ENCODE measurements at regions not wholly inside any gene's neighbourhood (a gene's known extent, or its start where the extent isn't known, plus 50 kb on each side); places are given as distances from the start of the nearest gene placed in this dataset.

DNA sequence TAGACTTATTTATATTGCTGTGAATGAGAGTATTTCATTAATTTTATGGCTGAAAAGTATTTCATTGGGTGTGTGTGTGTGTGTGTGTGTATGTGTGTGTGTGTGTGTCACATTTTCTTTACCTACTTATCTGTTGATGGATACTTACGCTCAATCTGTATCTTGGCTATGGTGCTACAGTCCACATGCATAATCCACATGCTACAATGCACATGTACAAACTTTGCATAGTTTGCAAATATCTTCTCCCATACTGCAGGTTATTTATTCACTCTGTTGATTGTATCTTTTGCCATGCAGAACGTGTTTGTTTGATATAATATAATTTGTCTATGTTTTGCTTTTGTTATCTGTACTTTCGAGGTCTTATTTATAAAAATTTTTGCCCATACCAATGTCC, 167.8 kb downstream of the RAB28 start:
- no peak for DNase-seq

DNA sequence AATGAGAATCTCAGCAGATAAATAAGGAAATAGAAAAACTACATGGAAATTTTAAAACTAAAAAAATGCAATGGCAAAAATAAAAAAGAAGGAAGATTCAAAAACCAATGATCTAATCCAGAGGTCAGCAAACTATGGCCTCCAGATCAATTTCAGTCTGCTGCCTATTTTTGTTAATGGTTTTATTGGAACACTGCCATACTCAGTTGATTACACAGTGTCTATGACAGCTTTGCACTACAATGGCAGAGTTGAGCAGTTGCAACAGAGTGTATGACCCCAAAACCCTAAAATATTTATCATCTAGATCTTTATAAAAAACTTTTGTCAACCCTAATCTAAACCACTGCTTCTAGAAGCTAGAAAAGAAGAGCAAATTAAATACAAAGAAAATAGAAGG, 170.3 kb downstream of the RAB28 start:
- no peak for DNase-seq

- no peak for DNase-seq
Observed at GRCh38 chr4:13312264-13312663, 171.9 kb downstream of the RAB28 start.

DNA sequence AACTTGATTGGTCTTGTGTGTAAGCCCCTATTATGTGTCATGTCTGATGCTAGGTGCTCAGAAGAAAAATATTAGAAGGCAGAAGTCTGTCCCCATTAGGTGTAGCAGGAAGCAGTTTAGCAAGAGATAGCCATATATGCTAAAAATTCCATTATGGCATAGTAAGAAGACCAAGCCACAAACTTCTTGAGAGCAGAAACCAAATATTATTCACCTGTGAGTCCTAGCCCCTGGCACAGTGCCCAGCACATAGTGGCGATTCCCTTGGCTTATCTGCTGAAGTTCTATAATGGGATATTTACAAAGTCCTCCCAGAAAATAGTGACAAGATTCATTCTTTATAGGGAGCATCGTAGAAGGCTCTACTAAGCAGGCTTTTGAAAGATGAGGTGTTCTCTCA, 174.4 kb downstream of the RAB28 start:
- no peak for DNase-seq

GRCh38 chr4:13306356-13306755, 177.8 kb downstream of the RAB28 start:
- no peak for DNase-seq

- no peak for DNase-seq
Observed at GRCh38 chr4:13302876-13303275, 181.3 kb downstream of the RAB28 start.

GRCh38 chr4:13299343-13299742, 184.8 kb downstream of the RAB28 start:
- no peak for DNase-seq

DNA sequence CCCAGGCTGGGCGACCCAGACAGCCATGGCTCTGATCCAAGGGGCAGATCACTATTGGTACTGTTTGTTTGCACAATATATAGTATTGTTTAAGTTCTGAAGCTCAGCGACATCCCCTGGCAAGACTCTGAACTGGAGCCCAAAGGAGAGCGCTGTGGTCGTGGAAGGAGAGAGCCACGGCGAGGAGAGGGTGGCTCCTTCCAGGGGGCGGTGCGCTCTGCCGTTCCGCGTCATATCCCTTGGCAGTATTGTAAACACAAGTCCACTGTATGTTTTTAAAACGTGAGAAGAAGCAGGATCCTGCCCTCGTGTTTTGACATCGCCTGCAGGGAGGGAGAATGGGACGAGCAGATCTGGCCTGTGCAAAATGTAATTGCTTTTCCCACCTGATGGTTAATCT, 185.5 kb downstream of the RAB28 start:
- DNase-seq, result no peak

GRCh38 chr4:13296986-13297385, 187.2 kb downstream of the RAB28 start:
- no peak for DNase-seq

GRCh38 chr4:13294961-13295605, 189.1 kb downstream of the RAB28 start:
- no peak for DNase-seq

DNA sequence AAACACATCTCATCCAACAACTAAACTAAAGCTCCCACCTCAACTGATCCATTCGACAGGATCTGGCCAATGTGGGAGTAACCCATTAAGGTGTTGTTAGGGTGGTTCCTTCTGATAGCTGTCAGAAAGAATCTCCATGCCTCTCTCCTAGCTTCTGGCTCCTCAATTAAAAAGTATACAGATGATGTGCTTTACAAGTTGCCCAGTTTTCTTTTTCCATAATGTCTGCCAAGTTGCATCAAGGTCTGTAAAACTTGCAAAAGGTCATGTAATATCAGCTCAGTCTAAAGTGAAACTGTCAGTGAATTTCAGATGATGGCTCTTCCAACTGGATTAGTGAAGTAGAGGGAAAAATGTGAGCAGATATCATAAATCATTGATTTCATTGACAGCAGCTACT, 191.8 kb downstream of the RAB28 start:
- DNase-seq, result no peak

DNA sequence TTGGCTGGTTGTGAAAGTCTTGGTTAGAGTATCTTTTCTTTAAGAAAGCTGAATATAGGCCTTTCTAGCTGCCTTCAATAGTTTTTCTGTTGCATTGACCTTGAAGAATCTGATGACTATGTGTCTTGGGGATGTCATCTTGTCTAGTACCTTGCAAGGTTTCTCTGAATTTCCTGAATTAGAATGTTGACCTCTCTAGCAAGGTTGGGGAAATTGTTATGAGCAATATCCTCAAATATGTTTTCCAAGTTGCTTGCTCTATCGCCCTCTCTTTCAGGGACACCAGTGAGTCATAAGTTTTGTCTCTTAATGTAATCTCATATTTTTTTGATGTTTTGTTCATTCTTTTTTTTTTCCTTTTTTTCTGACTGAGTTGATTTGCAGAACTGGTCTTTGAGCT, 194.7 kb downstream of the RAB28 start:
- DNase-seq, result no peak

DNA sequence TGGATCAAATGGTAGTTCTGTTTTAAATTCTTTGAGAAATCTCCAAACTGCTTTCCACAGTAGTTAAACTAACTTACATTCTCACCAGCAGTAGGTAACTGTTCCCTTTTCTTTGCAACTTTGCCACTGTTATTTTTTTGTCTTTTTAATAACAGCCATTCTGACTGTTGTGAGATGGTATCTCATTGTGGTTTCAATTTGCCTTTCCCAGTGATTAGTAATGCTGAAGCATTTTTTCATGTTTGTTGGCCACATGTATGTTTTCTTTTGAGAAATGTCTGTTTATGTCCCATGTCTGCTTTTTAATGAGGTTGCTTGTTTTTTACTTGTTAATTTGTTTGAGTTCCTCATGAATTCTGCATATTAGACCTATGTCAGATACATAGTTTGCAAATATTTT, 198.8 kb downstream of the RAB28 start:
- DNase-seq, result no peak

DNA sequence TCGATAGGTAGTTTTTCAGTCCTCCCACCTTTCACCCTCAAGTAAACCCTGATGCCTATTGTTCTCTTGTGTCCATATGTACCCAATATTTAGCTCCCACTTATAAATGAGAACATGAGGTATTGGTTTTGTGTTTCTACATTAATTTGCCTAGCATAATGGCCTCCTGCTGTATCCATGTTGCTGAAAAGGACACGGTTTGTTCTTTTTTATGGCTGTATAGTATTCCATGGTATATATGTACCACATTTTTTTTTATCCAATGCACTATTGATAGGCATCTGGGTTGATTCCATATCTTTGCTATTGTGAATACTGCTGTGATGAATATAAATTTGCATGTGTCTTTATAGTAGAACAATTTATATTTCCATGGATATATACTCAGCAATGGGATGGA, 199.2 kb downstream of the RAB28 start:
- no peak for DNase-seq

DNA sequence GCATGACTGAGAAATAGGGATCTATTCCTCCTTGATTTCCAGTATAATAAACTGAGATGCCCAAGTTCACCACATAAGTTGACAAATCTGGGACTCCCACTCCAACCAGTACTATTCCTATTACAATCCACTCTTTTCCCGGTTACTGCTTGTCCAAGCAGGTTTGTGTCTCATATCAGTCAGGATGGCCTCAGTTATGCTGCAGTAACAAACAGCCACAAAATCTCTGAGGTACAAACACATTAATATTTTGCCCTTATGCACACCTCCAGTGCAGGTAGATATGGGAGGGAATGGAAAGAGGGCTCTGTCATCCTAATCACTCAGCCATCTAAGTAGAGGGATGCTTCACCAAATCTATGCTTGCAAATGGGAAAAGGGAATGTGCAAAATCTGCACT, 207.8 kb downstream of the RAB28 start:
- DNase-seq, result no peak

DNA sequence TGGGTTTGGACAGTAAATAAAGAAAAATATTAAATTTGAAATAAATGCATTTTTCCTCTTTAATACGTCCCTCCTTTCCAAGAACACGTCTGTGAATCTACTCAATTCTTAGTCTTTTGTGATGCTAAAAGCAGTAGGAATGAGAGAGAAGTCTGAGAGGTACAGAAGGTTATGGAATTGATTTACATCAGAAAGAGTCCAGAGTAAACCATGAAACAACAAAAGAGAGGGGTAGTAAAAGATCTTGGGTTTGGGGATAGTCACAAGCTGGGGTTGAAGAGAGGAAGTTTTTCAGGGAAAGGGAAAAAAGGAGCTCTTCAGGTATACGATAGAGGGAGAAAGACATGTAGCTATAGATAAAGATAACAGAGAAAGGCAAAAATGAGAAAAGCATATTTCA, 215.4 kb downstream of the RAB28 start:
- no peak for DNase-seq

DNA sequence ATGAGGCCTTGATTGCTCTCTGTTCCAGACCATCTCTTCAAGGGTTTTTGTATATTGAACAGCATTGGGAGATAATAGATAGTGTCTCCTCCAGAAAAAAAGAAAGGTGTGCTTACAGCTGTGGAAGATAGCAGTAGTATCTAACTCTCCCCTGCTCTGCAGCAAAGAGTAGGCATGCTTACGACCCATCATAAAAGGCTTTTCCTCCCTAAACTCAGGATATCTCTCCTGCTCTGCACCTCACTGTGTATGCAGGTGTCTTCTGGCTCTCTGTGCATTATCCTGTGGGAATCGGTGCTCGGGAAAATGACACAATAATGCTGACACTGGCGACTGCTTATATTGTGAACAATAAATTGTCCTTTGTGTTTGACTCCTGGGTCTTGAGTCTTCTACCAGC, 216.0 kb downstream of the RAB28 start:
- no peak for DNase-seq

GRCh38 chr4:13267091-13267490, 217.0 kb downstream of the RAB28 start:
- DNase-seq, result no peak

DNA sequence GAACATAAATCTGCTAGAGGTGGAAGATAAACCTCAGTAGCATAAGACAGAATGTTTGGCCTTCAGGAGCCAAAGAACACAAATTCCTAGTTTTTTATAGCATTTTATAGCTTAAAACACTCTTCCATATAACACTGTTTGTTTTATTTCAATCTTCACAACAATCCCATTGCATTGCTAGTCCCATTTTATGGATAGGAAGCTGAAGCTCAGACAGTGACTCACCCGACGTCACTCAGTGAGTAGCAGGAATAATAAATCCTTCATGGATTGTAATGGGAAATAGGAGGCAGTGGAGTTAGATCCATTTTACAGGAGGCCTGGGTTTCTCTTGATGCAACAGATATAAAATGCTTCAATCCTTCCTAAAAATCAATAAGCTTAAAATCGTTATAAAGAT, 217.5 kb downstream of the RAB28 start:
- DNase-seq, result no peak

DNA sequence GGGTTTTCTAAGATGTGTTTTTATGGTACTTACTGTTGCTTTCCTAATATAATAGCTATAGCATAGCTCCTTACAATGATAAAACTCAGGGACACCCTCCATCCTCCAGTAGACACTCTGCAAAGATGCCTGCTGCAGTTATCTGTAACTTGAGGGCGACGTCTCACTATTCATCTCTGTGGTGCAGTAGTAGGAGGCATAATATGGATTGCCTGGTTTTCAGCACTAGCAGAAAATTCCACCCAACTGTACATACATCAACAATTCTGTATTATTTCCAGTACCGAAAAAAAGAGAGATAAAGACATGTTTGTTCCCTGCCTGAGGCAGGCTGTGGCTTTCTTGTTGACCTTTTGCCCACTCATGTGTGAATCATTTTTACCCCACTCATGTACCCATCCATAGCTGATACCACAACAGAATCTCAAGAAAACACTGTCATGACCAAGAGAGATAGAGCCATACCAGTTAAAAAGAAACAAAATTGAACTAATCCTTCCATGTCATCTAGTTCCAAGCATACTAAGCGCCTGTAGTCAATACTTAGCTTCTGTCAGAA, 220.1 kb downstream of the RAB28 start:
- no peak for DNase-seq

- DNase-seq, result no peak
Observed at GRCh38 chr4:13262816-13263215, 221.3 kb downstream of the RAB28 start.

- DNase-seq, result no peak
Observed at GRCh38 chr4:13261486-13262257, 222.5 kb downstream of the RAB28 start.

GRCh38 chr4:13260513-13260912, 223.6 kb downstream of the RAB28 start:
- no peak for DNase-seq

- DNase-seq, result no peak
Observed at GRCh38 chr4:13250263-13250662, 233.9 kb downstream of the RAB28 start.
